ENCODE measurements at regions not wholly inside any gene's neighbourhood (a gene's known extent, or its start where the extent isn't known, plus 50 kb on each side); places are given as distances from the start of the nearest gene placed in this dataset.
"Not testable (repeated sequence)": the region's sequence is repeated elsewhere in the genome, so short reads cannot be mapped to it uniquely, and the experiment has no call there.

GRCh38 chr5:57362951-57363350 lies 119.7 kb downstream of the ACTBL2 start:
- FAIRE-seq = no peak
- no peak for DNase-seq
- no peaks in the 10 kb centered on the region for H3K9me3 ChIP-seq
- H3K27ac ChIP-seq = no peak overlapping the region
- intact Hi-C loops (cut with DNase I) = no loop called here
- H3K27me3 ChIP-seq = no peaks in the 10 kb centered on the region
- no peak for ATAC-seq
- TF ChIP-seq CTCF (IDR thresholded peaks at IDR 0.05) = no peak
- no peak overlapping the region for H3K4me3 ChIP-seq
- 81 to 86% methylated on average over 5 of the region's 5 CpGs for WGBS, 2 donors
- H3K4me1 ChIP-seq = no peaks in the 10 kb centered on the region
- no peaks in the 10 kb centered on the region for H3K36me3 ChIP-seq

GRCh38 chr5:57360871-57361270 lies 121.7 kb downstream of the ACTBL2 start:
- Histone ChIP-seq H3K4me3 (no peak overlapping the region), H3K9me3 (no peaks in the 10 kb centered on the region), H3K4me1 (no peaks in the 10 kb centered on the region), H3K27ac (no peak overlapping the region), H3K27me3 (no peaks in the 10 kb centered on the region), H3K36me3 (no peaks in the 10 kb centered on the region)
- intact Hi-C loops (cut with DNase I) = no loop called here
- DNase-seq = no peak
- WGBS, 2 donors = 63 to 70% methylated on average over 1 of the region's 1 CpG
- ATAC-seq = no peak
- no peak for FAIRE-seq
- TF ChIP-seq CTCF (IDR thresholded peaks at IDR 0.05) = no peak

GRCh38 chr5:57358796-57359592 lies 123.6 kb downstream of the ACTBL2 start:
- FAIRE-seq (no peak), ATAC-seq (no peak), DNase-seq (no peak)
- TF ChIP-seq CTCF (IDR thresholded peaks at IDR 0.05) = no peak
- intact Hi-C loops (cut with DNase I) = no loop called here
- H3K27ac ChIP-seq = no peak overlapping the region
- H3K9me3 ChIP-seq = no peaks in the 10 kb centered on the region
- WGBS, 2 donors = 85 to 87% methylated on average over 5 of the region's 5 CpGs
- H3K4me1 ChIP-seq = no peaks in the 10 kb centered on the region
- no peaks in the 10 kb centered on the region for H3K27me3 ChIP-seq
- H3K4me3 ChIP-seq = no peak overlapping the region
- H3K36me3 ChIP-seq = no peaks in the 10 kb centered on the region

GRCh38 chr5:57356850-57357249 lies 125.8 kb downstream of the ACTBL2 start:
- H3K4me3 ChIP-seq; H3K36me3 ChIP-seq; intact Hi-C loops (cut with DNase I); H3K27ac ChIP-seq; FAIRE-seq; H3K4me1 ChIP-seq; DNase-seq; ATAC-seq; H3K9me3 ChIP-seq; H3K27me3 ChIP-seq: not testable (repeated sequence)
- WGBS, 2 donors = 64 to 94% methylated on average over 6 to 13 of the region's 16 CpGs

- no peak for FAIRE-seq
- intact Hi-C loops (cut with DNase I) = no loop called here
- no peak for ATAC-seq
- Histone ChIP-seq H3K27me3 (no peaks in the 10 kb centered on the region), H3K9me3 (no peaks in the 10 kb centered on the region), H3K4me3 (no peak overlapping the region), H3K36me3 (no peaks in the 10 kb centered on the region), H3K27ac (no peak overlapping the region), H3K4me1 (peaks cover 3 to 5% (median 3%) of the 10 kb centered on the region in 3 donors)
- WGBS, 2 donors = 59% methylated on average over 1 of the region's 1 CpG
- no peak for DNase-seq
- no peak for TF ChIP-seq CTCF (IDR thresholded peaks at IDR 0.05)
Measured at GRCh38 chr5:57349214-57349613, 133.4 kb downstream of the ACTBL2 start.

Data from pancreas (tissue), 10 donors.